HUES48 (cell line): ENCODE measurements at regions not wholly inside any gene's neighbourhood (a gene's known extent, or its start where the extent isn't known, plus 50 kb on each side); places are given as distances from the start of the nearest gene placed in this dataset.

Experiments
- H3K27ac ChIP-seq: one replicate; pipeline ENCODE4 v1.7.0; 2013; ENCODE audit warnings: low read depth, low read length, inconsistent platforms
- H3K27me3 ChIP-seq: 2 replicates; pipeline ENCODE4 v1.6.1; 2013; ENCODE audit warnings: mild to moderate bottlenecking, low read length; ENCODE audit not compliant: control insufficient read depth, insufficient read depth
- H3K36me3 ChIP-seq: 2 replicates; pipeline ENCODE4 v1.6.1; 2013; ENCODE audit warnings: low read length; ENCODE audit not compliant: control insufficient read depth, insufficient read depth
- H3K4me1 ChIP-seq: 2 replicates; pipeline ENCODE4 v1.6.1; 2013; ENCODE audit warnings: mild to moderate bottlenecking, low read length; ENCODE audit not compliant: control insufficient read depth, insufficient read depth
- H3K4me3 ChIP-seq: 2 replicates; pipeline ENCODE4 v1.5.1; 2013; ENCODE audit warnings: mild to moderate bottlenecking, low read depth, low read length
- H3K9ac ChIP-seq: 2 replicates; pipeline ENCODE4 v1.6.1; 2013; ENCODE audit warnings: mild to moderate bottlenecking, low read depth, low read length, moderate library complexity
- H3K9me3 ChIP-seq: 2 replicates; pipeline ENCODE4 v1.6.1; 2013; ENCODE audit warnings: low read length; ENCODE audit not compliant: control insufficient read depth, insufficient read depth

DNA sequence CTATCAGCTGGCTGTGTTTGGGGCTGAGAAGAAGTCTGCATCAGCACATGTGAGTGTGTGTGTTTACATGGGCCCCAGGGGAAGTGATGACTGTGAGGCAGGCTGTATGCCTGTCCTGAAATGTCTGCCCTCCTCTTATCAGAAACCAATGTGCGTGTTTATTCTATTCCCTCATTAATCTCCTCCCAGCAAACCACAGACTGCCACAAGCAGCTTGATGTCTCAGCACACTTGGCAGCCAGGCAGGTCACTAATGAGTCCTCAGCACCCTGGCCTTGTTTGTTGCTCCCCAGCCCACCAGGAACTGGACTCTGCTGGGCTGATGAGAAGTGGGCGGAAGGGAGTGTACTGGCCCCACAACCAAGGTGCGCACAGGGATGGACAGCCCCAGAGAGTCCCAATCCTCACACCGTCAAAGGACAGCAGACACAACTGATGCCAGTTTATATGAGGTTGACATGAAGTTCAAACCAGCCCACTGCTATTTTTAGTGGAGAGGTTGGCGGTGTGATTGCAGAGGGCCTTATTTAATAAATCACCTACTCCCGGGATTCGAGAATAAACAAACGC is 225.8 kb downstream of the ETS1 start:
- Histone ChIP-seq H3K4me3 (no peak overlapping the region), H3K4me1 (no peaks in the 10 kb centered on the region), H3K9ac (no peak overlapping the region), H3K27ac (no peak overlapping the region), H3K9me3 (no peaks in the 10 kb centered on the region), H3K36me3 (no peaks in the 10 kb centered on the region), H3K27me3 (no peaks in the 10 kb centered on the region)

- Histone ChIP-seq H3K27me3 (no peaks in the 10 kb centered on the region), H3K4me3 (no peak overlapping the region), H3K27ac (no peak overlapping the region), H3K36me3 (no peaks in the 10 kb centered on the region), H3K4me1 (no peaks in the 10 kb centered on the region), H3K9me3 (no peaks in the 10 kb centered on the region), H3K9ac (no peak overlapping the region)
Measured at GRCh38 chr11:128359515-128359914, 227.8 kb downstream of the ETS1 start.

GRCh38 chr11:128357073-128357472 is 230.3 kb downstream of the ETS1 start:
- H3K9ac ChIP-seq: no peak overlapping the region
- no peaks in the 10 kb centered on the region for H3K36me3 ChIP-seq
- H3K4me3 ChIP-seq: no peak overlapping the region
- no peaks in the 10 kb centered on the region for H3K4me1 ChIP-seq
- no peaks in the 10 kb centered on the region for H3K27me3 ChIP-seq
- H3K27ac ChIP-seq: no peak overlapping the region
- no peaks in the 10 kb centered on the region for H3K9me3 ChIP-seq

DNA sequence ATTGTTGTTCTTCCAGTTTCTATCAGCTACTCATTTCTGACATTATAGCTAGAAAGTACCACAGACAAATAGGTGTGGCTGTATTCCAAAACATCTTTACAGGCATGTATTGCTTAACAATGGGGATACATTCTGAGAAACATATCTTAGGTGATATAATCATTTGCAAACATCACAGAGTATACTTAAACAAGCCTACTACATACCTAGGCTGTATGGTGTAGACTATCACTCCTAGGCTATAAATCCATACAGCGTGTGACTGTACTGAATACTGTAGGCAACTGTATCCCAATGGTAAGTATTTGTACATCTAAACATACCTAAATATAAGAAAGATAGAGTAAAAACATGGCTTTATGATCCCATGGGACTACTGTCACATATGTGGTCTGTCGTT is 231.8 kb downstream of the ETS1 start:
- Histone ChIP-seq H3K9me3 (no peaks in the 10 kb centered on the region), H3K27me3 (no peaks in the 10 kb centered on the region), H3K4me1 (no peaks in the 10 kb centered on the region), H3K9ac (no peak overlapping the region), H3K4me3 (no peak overlapping the region), H3K36me3 (no peaks in the 10 kb centered on the region), H3K27ac (no peak overlapping the region)

DNA sequence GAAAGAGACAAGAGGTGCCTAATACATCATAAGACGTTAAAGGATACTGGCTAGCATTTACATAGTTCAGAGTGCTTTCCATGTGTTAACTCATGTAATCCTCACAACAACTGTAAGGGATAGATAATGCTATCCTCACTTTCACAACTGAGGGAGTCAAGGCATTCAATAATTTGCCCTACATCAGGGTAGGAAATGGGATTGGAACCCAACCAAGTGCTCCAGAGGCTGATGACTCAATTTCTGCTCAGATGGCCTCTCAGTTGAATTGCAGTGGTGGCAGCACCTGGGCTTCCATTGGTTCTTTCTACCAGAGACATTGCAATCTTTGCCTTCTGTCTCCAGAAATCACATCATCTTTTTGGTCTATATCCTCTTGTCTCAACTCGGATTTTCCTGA is 232.9 kb downstream of the ETS1 start:
- Histone ChIP-seq H3K9ac (no peak overlapping the region), H3K4me1 (no peaks in the 10 kb centered on the region), H3K9me3 (no peaks in the 10 kb centered on the region), H3K27me3 (no peaks in the 10 kb centered on the region), H3K27ac (no peak overlapping the region), H3K36me3 (no peaks in the 10 kb centered on the region), H3K4me3 (no peak overlapping the region)

GRCh38 chr11:128351168-128351567 is 236.2 kb downstream of the ETS1 start:
- Histone ChIP-seq H3K27ac (no peak overlapping the region), H3K9ac (no peak overlapping the region), H3K27me3 (no peaks in the 10 kb centered on the region), H3K4me3 (no peak overlapping the region), H3K4me1 (no peaks in the 10 kb centered on the region), H3K9me3 (no peaks in the 10 kb centered on the region), H3K36me3 (no peaks in the 10 kb centered on the region)

DNA sequence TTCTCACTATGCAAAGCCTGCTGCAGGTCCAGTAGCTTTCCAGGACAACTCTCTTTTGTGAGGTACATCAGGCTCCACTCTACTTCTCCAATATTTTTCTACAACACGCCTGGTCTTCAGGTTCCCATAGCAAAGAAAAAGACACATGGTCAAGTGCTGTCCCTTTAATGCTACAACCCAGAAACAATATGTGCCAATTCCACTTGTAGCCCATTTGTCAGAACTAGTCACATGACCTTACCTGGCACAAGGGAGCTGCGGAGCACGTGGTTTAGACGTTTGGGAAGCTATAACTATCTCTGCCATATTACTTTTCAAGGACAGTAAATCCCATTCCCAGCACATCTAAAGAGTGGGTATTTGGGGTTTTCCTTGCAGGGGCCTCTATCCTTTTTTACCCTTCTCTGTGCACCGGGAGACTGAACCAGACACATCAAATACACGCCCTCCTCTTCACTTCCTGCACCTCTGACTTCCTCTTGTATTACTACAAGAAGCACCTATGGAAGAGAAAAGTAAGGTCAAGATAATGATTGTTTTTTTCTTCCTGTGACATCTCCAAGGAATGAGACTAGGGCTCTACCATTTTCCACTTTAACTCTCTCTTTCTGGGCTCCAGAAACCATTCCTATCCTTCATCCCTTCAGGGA is 237.6 kb downstream of the ETS1 start:
- Histone ChIP-seq H3K27ac (no peak overlapping the region), H3K9ac (no peak overlapping the region), H3K4me1 (no peaks in the 10 kb centered on the region), H3K27me3 (no peaks in the 10 kb centered on the region), H3K9me3 (no peaks in the 10 kb centered on the region), H3K4me3 (no peak overlapping the region), H3K36me3 (no peaks in the 10 kb centered on the region)

DNA sequence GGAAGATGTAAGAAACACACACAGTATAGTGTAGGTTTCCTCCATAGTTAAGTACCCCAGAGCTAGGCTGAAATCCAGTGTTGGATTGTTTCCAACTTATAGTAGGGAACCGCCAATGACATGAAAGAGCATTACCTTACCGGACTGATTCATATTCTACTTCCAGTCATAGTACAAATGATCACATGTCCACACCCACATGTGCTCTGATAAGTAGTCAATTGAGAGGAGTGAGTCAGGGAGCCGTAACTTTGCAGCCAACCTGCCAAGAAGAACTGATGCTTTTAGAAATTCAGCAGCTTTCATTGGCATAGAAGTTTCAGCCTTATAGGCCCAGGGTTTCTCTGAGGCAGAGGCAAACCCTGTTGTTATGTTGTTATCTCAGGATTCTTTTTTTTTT is 240.6 kb downstream of the ETS1 start:
- Histone ChIP-seq H3K4me1 (peaks cover 10% of the 10 kb centered on the region), H3K27me3 (no peaks in the 10 kb centered on the region), H3K27ac (no peak overlapping the region), H3K36me3 (no peaks in the 10 kb centered on the region), H3K4me3 (no peak overlapping the region), H3K9ac (no peak overlapping the region), H3K9me3 (no peaks in the 10 kb centered on the region)

DNA sequence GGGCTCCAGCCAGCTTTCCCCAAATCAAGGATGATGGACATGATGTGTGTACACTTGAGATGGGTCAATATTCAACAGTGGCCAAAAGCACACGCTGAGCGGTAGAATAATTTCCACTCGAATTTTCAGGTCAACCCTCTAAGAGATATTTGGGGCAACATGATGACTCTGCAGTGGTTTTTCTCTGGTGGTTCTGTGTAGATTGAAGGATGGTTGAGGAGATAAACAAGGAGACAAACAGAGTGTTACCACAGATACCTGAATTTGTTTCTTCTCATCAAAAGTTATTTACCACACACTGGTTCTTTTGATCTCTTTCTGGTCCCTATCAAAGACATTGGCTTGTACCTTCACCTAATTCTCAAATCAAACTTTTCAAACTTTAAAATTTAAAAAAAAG is 242.0 kb downstream of the ETS1 start:
- Histone ChIP-seq H3K27me3 (no peaks in the 10 kb centered on the region), H3K9me3 (no peaks in the 10 kb centered on the region), H3K9ac (no peak overlapping the region), H3K4me3 (no peak overlapping the region), H3K36me3 (no peaks in the 10 kb centered on the region), H3K4me1 (peaks cover 15% of the 10 kb centered on the region), H3K27ac (no peak overlapping the region)

DNA sequence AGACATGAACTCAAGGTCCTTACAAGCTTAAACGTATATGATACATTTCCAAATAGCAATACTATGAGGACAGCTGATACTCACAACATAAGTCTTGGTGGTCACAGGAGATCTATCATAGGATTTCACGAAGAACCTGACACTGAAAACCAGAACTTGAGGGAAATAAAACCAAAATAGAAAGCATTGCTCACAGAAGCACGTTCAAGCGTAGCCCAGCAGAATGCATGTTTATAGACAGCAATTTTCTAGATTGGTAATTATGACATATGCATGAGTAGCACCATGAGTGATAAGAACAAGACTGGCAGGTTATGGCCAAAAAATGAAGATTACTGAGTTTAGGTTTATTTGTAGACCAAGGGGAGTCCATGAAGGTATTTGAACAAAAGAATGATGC is 243.5 kb downstream of the ETS1 start:
- H3K4me3 ChIP-seq: no peak overlapping the region
- peaks cover 15% of the 10 kb centered on the region for H3K4me1 ChIP-seq
- H3K27me3 ChIP-seq: no peaks in the 10 kb centered on the region
- H3K9ac ChIP-seq: no peak overlapping the region
- no peaks in the 10 kb centered on the region for H3K36me3 ChIP-seq
- no peak overlapping the region for H3K27ac ChIP-seq
- no peaks in the 10 kb centered on the region for H3K9me3 ChIP-seq

GRCh38 chr11:128343135-128343514 is 244.2 kb downstream of the ETS1 start:
- H3K27me3 ChIP-seq: no peaks in the 10 kb centered on the region
- H3K27ac ChIP-seq: peak overlapping the region; percentile 65
- H3K9ac ChIP-seq: no peak overlapping the region
- H3K9me3 ChIP-seq: no peaks in the 10 kb centered on the region
- H3K4me1 ChIP-seq: peaks cover 15% of the 10 kb centered on the region
- H3K36me3 ChIP-seq: no peaks in the 10 kb centered on the region
- H3K4me3 ChIP-seq: no peak overlapping the region
